Calu3 (cell line): ENCODE measurements at regions not wholly inside any gene's neighbourhood (a gene's known extent, or its start where the extent isn't known, plus 50 kb on each side); places are given as distances from the start of the nearest gene placed in this dataset.

Experiments used
- BruUV-seq: library from RNA; stranded (reverse); fragments of 400-500 nt; replicated peaks from 2 replicates; lab custom pipeline; 2021; lab: Mats Ljungman, UMichigan
- CTCF ChIA-PET: fragments of 300-600 bp; sonication (Branson Sonifier 250); formaldehyde crosslinking; loops from one replicate; lab custom pipeline; 2022; ENCODE audit warnings: antibody characterized with exemption; lab: Charles Lee
- DNase-seq: peaks from one replicate; pipeline ENCODE4 v3.0.0; 2022
- H3K27ac Mint-ChIP-seq: one replicate; pipeline ENCODE4 v1.8.0; 2022; ENCODE audit warnings: mixed read lengths; ENCODE audit not compliant: unreplicated experiment
- H3K27me3 Mint-ChIP-seq: one replicate; pipeline ENCODE4 v1.8.0; 2022; ENCODE audit warnings: mixed read lengths; ENCODE audit not compliant: unreplicated experiment
- H3K36me3 Mint-ChIP-seq: one replicate; pipeline ENCODE4 v1.8.0; 2022; ENCODE audit warnings: mild to moderate bottlenecking, moderate library complexity, mixed read lengths; ENCODE audit not compliant: insufficient read depth, unreplicated experiment
- H3K4me1 Mint-ChIP-seq: one replicate; pipeline ENCODE4 v1.8.0; 2022; ENCODE audit warnings: mild to moderate bottlenecking, low read depth, mixed read lengths; ENCODE audit not compliant: unreplicated experiment
- H3K4me3 Mint-ChIP-seq: one replicate; pipeline ENCODE4 v1.8.0; 2022; ENCODE audit warnings: mild to moderate bottlenecking, low read depth, moderate library complexity, mixed read lengths; ENCODE audit not compliant: unreplicated experiment
- H3K9me3 Mint-ChIP-seq: one replicate; pipeline ENCODE4 v1.8.0; 2022; ENCODE audit warnings: low read depth, mixed read lengths; ENCODE audit not compliant: unreplicated experiment
- CTCF ChIP-seq: fragments of 200-600 bp; IDR thresholded peaks from one replicate; pipeline ENCODE4 v1.8.0; 2022; ENCODE audit warnings: antibody characterized with exemption; ENCODE audit not compliant: unreplicated experiment
- intact Hi-C: fragments of 100-400 bp; cut with micrococcal nuclease; formaldehyde crosslinking; loops from one replicate; pipeline ENCODE4 v1.10.0; 2022; ENCODE audit not compliant: unreplicated experiment

GRCh38 chr4:111596491-111596890 lies 548.8 kb upstream of the FAM241A start:
- no peaks in the 10 kb centered on the region for H3K27me3 Mint-ChIP-seq
- no TSS peak for BruUV-seq
- H3K36me3 Mint-ChIP-seq: no peaks in the 10 kb centered on the region
- intact Hi-C loops: no loop called here
- DNase-seq: no peak
- no peak overlapping the region for H3K27ac Mint-ChIP-seq
- no peaks in the 10 kb centered on the region for H3K4me1 Mint-ChIP-seq
- H3K4me3 Mint-ChIP-seq: no peak overlapping the region
- H3K9me3 Mint-ChIP-seq: no peaks in the 10 kb centered on the region
- no peak for TF ChIP-seq CTCF
- CTCF ChIA-PET: no interaction called here

GRCh38 chr4:111601671-111602070 lies 543.6 kb upstream of the FAM241A start:
- no TSS peak for BruUV-seq
- no peaks in the 10 kb centered on the region for H3K4me1 Mint-ChIP-seq
- DNase-seq: no peak
- intact Hi-C loops: no loop called here
- H3K9me3 Mint-ChIP-seq: no peaks in the 10 kb centered on the region
- H3K27ac Mint-ChIP-seq: no peak overlapping the region
- no peaks in the 10 kb centered on the region for H3K36me3 Mint-ChIP-seq
- no peaks in the 10 kb centered on the region for H3K27me3 Mint-ChIP-seq
- no peak overlapping the region for H3K4me3 Mint-ChIP-seq
- CTCF ChIA-PET: no interaction called here
- TF ChIP-seq CTCF: no peak

- Mint-ChIP-seq H3K27me3 (no peaks in the 10 kb centered on the region), H3K27ac (no peak overlapping the region), H3K9me3 (no peaks in the 10 kb centered on the region), H3K4me3 (no peak overlapping the region), H3K36me3 (no peaks in the 10 kb centered on the region), H3K4me1 (no peaks in the 10 kb centered on the region)
- DNase-seq: no peak
- BruUV-seq: no TSS peak
- CTCF ChIA-PET: no interaction called here
- intact Hi-C loops: no loop called here
- no peak for TF ChIP-seq CTCF
Measured at GRCh38 chr4:111602848-111603247, 542.4 kb upstream of the FAM241A start.

GRCh38 chr4:111605111-111605510 lies 540.1 kb upstream of the FAM241A start:
- Mint-ChIP-seq H3K9me3 (no peaks in the 10 kb centered on the region), H3K4me1 (no peaks in the 10 kb centered on the region), H3K36me3 (no peaks in the 10 kb centered on the region), H3K4me3 (no peak overlapping the region), H3K27me3 (no peaks in the 10 kb centered on the region), H3K27ac (no peak overlapping the region)
- CTCF ChIA-PET: no interaction called here
- intact Hi-C loops: no loop called here
- DNase-seq: no peak
- TF ChIP-seq CTCF: no peak
- BruUV-seq: no TSS peak
